Neural crest cell (in vitro differentiated cells): ENCODE measurements at regions not wholly inside any gene's neighbourhood (a gene's known extent, or its start where the extent isn't known, plus 50 kb on each side); places are given as distances from the start of the nearest gene placed in this dataset.

Experiments used
- DNase-seq: peaks from one replicate; pipeline ENCODE4 v3.0.0; 2021; ENCODE audit warnings: low read depth, mixed read lengths, low spot score
- H3K27ac Mint-ChIP-seq: one replicate; pipeline ENCODE4 v1.8.0; 2021; ENCODE audit warnings: mild to moderate bottlenecking, mixed read lengths; ENCODE audit not compliant: unreplicated experiment
- H3K27me3 Mint-ChIP-seq: 2 replicates; pipeline ENCODE4 v1.8.0; 2021; ENCODE audit warnings: low read depth, mild to moderate bottlenecking, mixed read lengths
- H3K36me3 Mint-ChIP-seq: 2 replicates; pipeline ENCODE4 v1.8.0; 2021; ENCODE audit warnings: low read depth, mild to moderate bottlenecking, mixed read lengths
- H3K4me1 Mint-ChIP-seq: 2 replicates; pipeline ENCODE4 v1.8.0; 2021; ENCODE audit warnings: mixed read lengths
- H3K4me3 Mint-ChIP-seq: one replicate; pipeline ENCODE4 v1.8.0; 2021; ENCODE audit warnings: mild to moderate bottlenecking, mixed read lengths
- H3K9me3 Mint-ChIP-seq: 2 replicates; pipeline ENCODE4 v1.8.0; 2021; ENCODE audit warnings: mixed read lengths
- TF ChIP-seq, protein P1 (sequence below): fragments of 200-600 bp; sonication (generic); conservative IDR thresholded peaks from 2 replicates; pipeline ENCODE4 v1.5.0; 2021; ENCODE audit warnings: antibody characterized with exemption, mild to moderate bottlenecking

DNA sequence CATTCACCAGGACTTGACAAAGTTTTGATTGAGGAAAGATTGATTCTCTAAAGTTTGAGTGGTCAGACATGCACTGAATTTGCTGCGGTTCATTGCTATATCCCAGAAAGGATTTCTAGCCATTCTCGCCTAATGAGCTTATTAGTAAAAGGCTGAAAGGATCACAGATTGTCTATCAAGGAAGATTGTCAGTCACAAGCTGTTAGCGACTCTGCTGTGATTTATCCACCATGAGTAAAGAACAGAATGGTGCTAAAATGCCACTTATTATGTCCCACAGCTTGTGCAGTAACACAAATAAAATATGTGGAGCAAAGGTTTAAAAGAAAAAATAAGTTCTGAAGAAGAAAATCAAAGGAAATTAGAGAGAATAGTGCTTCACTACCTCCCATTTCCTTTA lies 701.2 kb upstream of the CDH7 start:
- H3K27me3 Mint-ChIP-seq: no peaks in the 10 kb centered on the region
- peaks cover 4% of the 10 kb centered on the region for H3K4me1 Mint-ChIP-seq
- H3K36me3 Mint-ChIP-seq: no peaks in the 10 kb centered on the region
- H3K4me3 Mint-ChIP-seq: no peak overlapping the region
- no peak for DNase-seq
- no peaks in the 10 kb centered on the region for H3K9me3 Mint-ChIP-seq
- TF ChIP-seq, protein P1, sequence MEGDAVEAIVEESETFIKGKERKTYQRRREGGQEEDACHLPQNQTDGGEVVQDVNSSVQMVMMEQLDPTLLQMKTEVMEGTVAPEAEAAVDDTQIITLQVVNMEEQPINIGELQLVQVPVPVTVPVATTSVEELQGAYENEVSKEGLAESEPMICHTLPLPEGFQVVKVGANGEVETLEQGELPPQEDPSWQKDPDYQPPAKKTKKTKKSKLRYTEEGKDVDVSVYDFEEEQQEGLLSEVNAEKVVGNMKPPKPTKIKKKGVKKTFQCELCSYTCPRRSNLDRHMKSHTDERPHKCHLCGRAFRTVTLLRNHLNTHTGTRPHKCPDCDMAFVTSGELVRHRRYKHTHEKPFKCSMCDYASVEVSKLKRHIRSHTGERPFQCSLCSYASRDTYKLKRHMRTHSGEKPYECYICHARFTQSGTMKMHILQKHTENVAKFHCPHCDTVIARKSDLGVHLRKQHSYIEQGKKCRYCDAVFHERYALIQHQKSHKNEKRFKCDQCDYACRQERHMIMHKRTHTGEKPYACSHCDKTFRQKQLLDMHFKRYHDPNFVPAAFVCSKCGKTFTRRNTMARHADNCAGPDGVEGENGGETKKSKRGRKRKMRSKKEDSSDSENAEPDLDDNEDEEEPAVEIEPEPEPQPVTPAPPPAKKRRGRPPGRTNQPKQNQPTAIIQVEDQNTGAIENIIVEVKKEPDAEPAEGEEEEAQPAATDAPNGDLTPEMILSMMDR: no peak
- H3K27ac Mint-ChIP-seq: no peak overlapping the region

DNA sequence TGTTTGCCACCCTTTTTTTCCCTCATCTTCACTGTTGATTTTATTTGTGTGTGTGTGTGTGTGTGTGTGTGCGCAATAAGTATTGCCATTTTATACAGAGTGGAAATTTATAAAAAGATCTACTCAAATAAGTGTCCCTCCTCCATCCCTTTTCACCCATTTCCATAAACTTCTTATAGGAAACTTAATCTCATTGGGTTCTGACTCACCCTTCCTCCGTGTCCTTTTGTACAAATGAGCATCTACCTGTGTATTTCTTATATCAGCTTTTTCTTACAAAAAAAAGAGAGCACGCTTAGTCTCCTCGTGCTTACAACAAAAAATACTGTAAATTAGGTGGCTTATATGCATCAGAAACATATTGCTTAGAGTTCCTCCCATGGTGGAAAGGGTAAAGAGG lies 711.2 kb upstream of the CDH7 start:
- no peak overlapping the region for H3K4me3 Mint-ChIP-seq
- TF ChIP-seq, protein P1: no peak
- no peaks in the 10 kb centered on the region for H3K36me3 Mint-ChIP-seq
- H3K4me1 Mint-ChIP-seq: no peaks in the 10 kb centered on the region
- no peaks in the 10 kb centered on the region for H3K27me3 Mint-ChIP-seq
- no peaks in the 10 kb centered on the region for H3K9me3 Mint-ChIP-seq
- no peak overlapping the region for H3K27ac Mint-ChIP-seq
- no peak for DNase-seq

DNA sequence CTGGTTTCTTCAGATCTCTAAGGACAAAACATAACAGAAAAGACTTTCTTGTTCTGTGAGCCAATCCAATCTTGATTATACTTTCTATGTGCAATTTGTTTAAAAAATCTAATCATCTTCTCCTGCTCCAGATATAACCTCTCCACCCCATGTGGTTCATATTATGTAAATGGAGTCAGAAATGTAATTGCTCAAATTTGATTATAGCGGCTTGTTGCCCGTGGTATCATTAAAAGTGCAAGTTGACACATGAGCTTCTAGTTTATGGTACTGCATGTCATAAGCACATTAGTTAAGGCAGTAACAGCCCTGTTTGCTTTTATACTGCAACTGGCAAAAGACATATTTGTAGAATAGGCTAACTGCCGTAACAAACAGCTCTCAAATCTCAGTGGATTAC lies 715.1 kb upstream of the CDH7 start:
- H3K27me3 Mint-ChIP-seq: no peaks in the 10 kb centered on the region
- no peak overlapping the region for H3K4me3 Mint-ChIP-seq
- H3K27ac Mint-ChIP-seq: no peak overlapping the region
- no peak for DNase-seq
- TF ChIP-seq, protein P1: no peak
- H3K9me3 Mint-ChIP-seq: no peaks in the 10 kb centered on the region
- no peaks in the 10 kb centered on the region for H3K4me1 Mint-ChIP-seq
- H3K36me3 Mint-ChIP-seq: no peaks in the 10 kb centered on the region

DNA sequence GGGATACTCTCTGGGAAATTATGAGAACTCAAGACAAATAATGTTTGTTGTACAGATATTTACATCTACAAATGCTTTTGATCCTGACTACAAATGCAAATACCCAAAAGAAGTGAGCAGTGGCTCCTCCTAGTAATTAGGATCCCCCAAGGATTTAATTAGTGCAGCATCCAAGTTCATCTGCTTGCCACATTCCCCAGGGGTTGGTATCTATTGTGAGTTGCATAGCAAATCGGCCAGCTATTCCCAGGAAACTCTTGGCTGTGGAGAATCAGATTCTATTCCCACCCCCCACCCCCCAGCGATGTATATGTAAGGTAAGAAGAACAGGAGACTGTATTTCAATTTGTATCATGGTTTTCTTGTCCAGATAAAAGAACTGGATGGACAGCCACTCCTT lies 725.1 kb upstream of the CDH7 start:
- H3K27ac Mint-ChIP-seq: no peak overlapping the region
- no peaks in the 10 kb centered on the region for H3K27me3 Mint-ChIP-seq
- TF ChIP-seq, protein P1: no peak
- DNase-seq: no peak
- H3K9me3 Mint-ChIP-seq: peaks cover 7% of the 10 kb centered on the region
- no peaks in the 10 kb centered on the region for H3K36me3 Mint-ChIP-seq
- H3K4me3 Mint-ChIP-seq: no peak overlapping the region
- no peaks in the 10 kb centered on the region for H3K4me1 Mint-ChIP-seq

DNA sequence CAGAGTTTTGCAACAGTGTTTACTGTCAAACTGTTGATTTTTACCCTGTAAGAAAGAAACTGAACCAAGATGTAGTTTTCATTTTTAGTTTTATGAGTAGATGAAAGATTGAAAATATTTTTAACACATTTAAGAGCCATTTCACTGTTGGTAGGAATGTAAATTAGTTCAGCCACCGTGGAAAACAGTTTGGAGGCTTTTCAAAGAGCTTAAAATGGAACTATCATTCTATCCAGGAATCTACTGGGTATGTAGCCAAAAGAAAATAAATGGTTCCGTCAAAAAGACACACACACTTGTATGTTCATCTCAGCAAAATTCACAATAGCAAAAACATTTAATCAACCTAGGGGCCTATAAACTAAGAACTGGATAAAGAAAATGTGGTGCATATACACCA lies 729.8 kb upstream of the CDH7 start:
- no peak overlapping the region for H3K27ac Mint-ChIP-seq
- no peaks in the 10 kb centered on the region for H3K4me1 Mint-ChIP-seq
- H3K9me3 Mint-ChIP-seq: peaks cover 4% of the 10 kb centered on the region
- TF ChIP-seq, protein P1: no peak
- DNase-seq: no peak
- H3K36me3 Mint-ChIP-seq: no peaks in the 10 kb centered on the region
- no peak overlapping the region for H3K4me3 Mint-ChIP-seq
- no peaks in the 10 kb centered on the region for H3K27me3 Mint-ChIP-seq

DNA sequence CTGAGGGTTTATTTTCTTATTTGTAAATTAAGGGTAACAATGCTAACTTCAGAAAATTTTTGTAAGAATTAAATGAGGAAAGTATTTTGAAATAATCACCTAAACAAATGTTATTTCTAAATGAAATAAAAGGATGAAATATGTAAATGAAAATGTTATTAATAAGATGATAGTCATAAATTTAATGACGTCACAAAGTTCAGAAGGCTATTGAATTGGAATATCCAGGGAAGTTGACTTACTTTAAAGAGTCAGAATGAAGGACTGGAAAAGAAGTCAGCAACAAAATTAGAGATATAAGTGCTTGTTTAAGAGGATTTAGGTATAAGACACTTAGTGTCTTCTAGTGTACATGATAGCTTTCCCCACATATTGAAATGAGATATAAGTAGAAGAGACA lies 732.6 kb upstream of the CDH7 start:
- Mint-ChIP-seq H3K27ac (no peak overlapping the region), H3K9me3 (no peaks in the 10 kb centered on the region), H3K4me3 (no peak overlapping the region), H3K36me3 (no peaks in the 10 kb centered on the region), H3K4me1 (no peaks in the 10 kb centered on the region), H3K27me3 (no peaks in the 10 kb centered on the region)
- TF ChIP-seq, protein P1: no peak
- no peak for DNase-seq
